ENCODE measurements at regions not wholly inside any gene's neighbourhood (a gene's known extent, or its start where the extent isn't known, plus 50 kb on each side); places are given as distances from the start of the nearest gene placed in this dataset.

- TF ChIP-seq MAX (IDR thresholded peaks at IDR 0.05; ENCODE audit: low read depth, low read length) (no peak), POLR2A (IDR thresholded peaks at IDR 0.05; ENCODE audit: extremely low read depth, insufficient read length) (no peak), MYC (IDR thresholded peaks at IDR 0.05; ENCODE audit: low read depth, low read length) (no peak), CTCF (IDR thresholded peaks at IDR 0.05; ENCODE audit: low read depth, low read length) (no peak)
- no peak overlapping the region for H3K4me3 ChIP-seq (ENCODE audit: low read depth, low read length)
- DNase-seq (ENCODE audit: low read depth), result no peak
Measured at GRCh38 chr5:58046371-58046770, 413.5 kb downstream of the PLK2 start.

- no peak overlapping the region for H3K4me3 ChIP-seq (ENCODE audit: low read depth, low read length)
- TF ChIP-seq MYC (IDR thresholded peaks at IDR 0.05; ENCODE audit: low read depth, low read length) (no peak), POLR2A (IDR thresholded peaks at IDR 0.05; ENCODE audit: extremely low read depth, insufficient read length) (no peak), CTCF (IDR thresholded peaks at IDR 0.05; ENCODE audit: low read depth, low read length) (no peak), MAX (IDR thresholded peaks at IDR 0.05; ENCODE audit: low read depth, low read length) (no peak)
- no peak for DNase-seq (ENCODE audit: low read depth)
Measured at GRCh38 chr5:58044166-58044565, 415.7 kb downstream of the PLK2 start.

GRCh38 chr5:58043032-58043945 is 416.6 kb downstream of the PLK2 start:
- H3K4me3 ChIP-seq (ENCODE audit: low read depth, low read length), result no peak overlapping the region
- TF ChIP-seq MYC (IDR thresholded peaks at IDR 0.05; ENCODE audit: low read depth, low read length) (no peak), POLR2A (IDR thresholded peaks at IDR 0.05; ENCODE audit: extremely low read depth, insufficient read length) (no peak), CTCF (IDR thresholded peaks at IDR 0.05; ENCODE audit: low read depth, low read length) (no peak), MAX (IDR thresholded peaks at IDR 0.05; ENCODE audit: low read depth, low read length) (no peak)
- DNase-seq (ENCODE audit: low read depth), result no peak

GRCh38 chr5:58041884-58042283 is 418.0 kb downstream of the PLK2 start:
- TF ChIP-seq CTCF (IDR thresholded peaks at IDR 0.05; ENCODE audit: low read depth, low read length) (no peak), MYC (IDR thresholded peaks at IDR 0.05; ENCODE audit: low read depth, low read length) (no peak), MAX (IDR thresholded peaks at IDR 0.05; ENCODE audit: low read depth, low read length) (no peak), POLR2A (IDR thresholded peaks at IDR 0.05; ENCODE audit: extremely low read depth, insufficient read length) (no peak)
- DNase-seq (ENCODE audit: low read depth), result no peak
- H3K4me3 ChIP-seq (ENCODE audit: low read depth, low read length), result no peak overlapping the region

- H3K4me3 ChIP-seq (ENCODE audit: low read depth, low read length), result no peak overlapping the region
- TF ChIP-seq MYC (IDR thresholded peaks at IDR 0.05; ENCODE audit: low read depth, low read length), result no peak
- TF ChIP-seq CTCF (IDR thresholded peaks at IDR 0.05; ENCODE audit: low read depth, low read length), result no peak
- TF ChIP-seq POLR2A (IDR thresholded peaks at IDR 0.05; ENCODE audit: extremely low read depth, insufficient read length), result no peak
- no peak for TF ChIP-seq MAX (IDR thresholded peaks at IDR 0.05; ENCODE audit: low read depth, low read length)
- DNase-seq (ENCODE audit: low read depth), result no peak
Measured at GRCh38 chr5:58040846-58041245, 419.0 kb downstream of the PLK2 start.
